ENCODE measurements at regions not wholly inside any gene's neighbourhood (a gene's known extent, or its start where the extent isn't known, plus 50 kb on each side); places are given as distances from the start of the nearest gene placed in this dataset.

DNA sequence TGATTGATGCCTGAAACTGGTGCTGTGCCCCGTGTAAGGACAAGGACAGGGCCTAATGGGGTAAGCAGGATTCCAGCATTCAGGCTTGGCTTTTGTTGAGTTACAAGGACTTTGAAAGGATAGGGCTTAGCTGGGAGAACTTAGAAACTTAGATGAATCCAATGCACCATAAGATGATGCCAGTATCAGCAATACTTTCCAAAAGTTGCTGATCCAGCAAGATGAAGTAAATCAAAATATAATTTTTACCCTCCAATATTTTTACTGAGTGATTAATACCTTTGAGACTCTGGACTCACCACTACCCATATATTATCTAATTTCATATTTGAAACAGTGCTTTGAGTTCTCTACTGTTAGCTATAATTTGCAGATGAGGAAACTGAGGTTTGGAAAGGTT lies 354.5 kb upstream of the ATP5MC3 start:
- Histone ChIP-seq H3K27me3 (ENCODE audit: control insufficient read depth in 2 of 2, insufficient read depth in 2 of 2, low read length in 2 of 2) (no peaks in the 10 kb centered on the region), H3K4me2 (ENCODE audit: insufficient read depth, low read length) (no peak overlapping the region), H3K4me1 (ENCODE audit: control insufficient read depth, extremely low read depth, insufficient read depth, low read length) (no peaks in the 10 kb centered on the region), H3K9me1 (replicated peaks; ENCODE audit: control insufficient read depth, extremely low read depth, insufficient read depth, low read length) (no peaks in the 10 kb centered on the region), H4K20me1 (replicated peaks; ENCODE audit: control insufficient read depth, extremely low read depth, insufficient read depth, low read length) (no peaks in the 10 kb centered on the region), H3K27ac (ENCODE audit: insufficient read depth, low read depth, low read length) (no peak overlapping the region), H3K4me3 (replicated peaks in 1 of 3; ENCODE audit: insufficient read depth in 1 of 3, low read depth in 1 of 3, low read length in 3 of 3) (no peak overlapping the region), H3K79me2 (ENCODE audit: control insufficient read depth, insufficient read depth, low read length) (no peaks in the 10 kb centered on the region), H3K9me3 (replicated peaks; ENCODE audit: control insufficient read depth, insufficient read depth, low read length) (no peaks in the 10 kb centered on the region), H2AFZ (ENCODE audit: low read depth, low read length) (no peak overlapping the region), H3K9ac (replicated peaks; ENCODE audit: extremely low read depth, insufficient read depth, low read length) (no peak overlapping the region), H3K36me3 (ENCODE audit: control insufficient read depth in 2 of 2, extremely low read depth in 1 of 2, insufficient read depth in 2 of 2, low read length in 2 of 2) (no peaks in the 10 kb centered on the region)
- dilution Hi-C loops (cut with MboI; ENCODE audit: extremely low pct_ligation_motif_present, low sequenced_read_pairs): no loop called here
- CTCF ChIA-PET: no interaction called here
- FAIRE-seq (no peak), DNase-seq (ENCODE audit: low read depth, low spot score) (no peak)
- intact Hi-C loops (cut with micrococcal nuclease): no loop called here
- no TSS peak for BruUV-seq (replicated peaks)
- POLR2A ChIA-PET: no interaction called here
- TF ChIP-seq MYC (IDR thresholded peaks at IDR 0.05; ENCODE audit: low read depth, low read length): no peak
- no peak for TF ChIP-seq POLR2AphosphoS5 (IDR thresholded peaks at IDR 0.05; ENCODE audit: insufficient read depth, low read depth, low read length)
- TF ChIP-seq, protein P1, sequence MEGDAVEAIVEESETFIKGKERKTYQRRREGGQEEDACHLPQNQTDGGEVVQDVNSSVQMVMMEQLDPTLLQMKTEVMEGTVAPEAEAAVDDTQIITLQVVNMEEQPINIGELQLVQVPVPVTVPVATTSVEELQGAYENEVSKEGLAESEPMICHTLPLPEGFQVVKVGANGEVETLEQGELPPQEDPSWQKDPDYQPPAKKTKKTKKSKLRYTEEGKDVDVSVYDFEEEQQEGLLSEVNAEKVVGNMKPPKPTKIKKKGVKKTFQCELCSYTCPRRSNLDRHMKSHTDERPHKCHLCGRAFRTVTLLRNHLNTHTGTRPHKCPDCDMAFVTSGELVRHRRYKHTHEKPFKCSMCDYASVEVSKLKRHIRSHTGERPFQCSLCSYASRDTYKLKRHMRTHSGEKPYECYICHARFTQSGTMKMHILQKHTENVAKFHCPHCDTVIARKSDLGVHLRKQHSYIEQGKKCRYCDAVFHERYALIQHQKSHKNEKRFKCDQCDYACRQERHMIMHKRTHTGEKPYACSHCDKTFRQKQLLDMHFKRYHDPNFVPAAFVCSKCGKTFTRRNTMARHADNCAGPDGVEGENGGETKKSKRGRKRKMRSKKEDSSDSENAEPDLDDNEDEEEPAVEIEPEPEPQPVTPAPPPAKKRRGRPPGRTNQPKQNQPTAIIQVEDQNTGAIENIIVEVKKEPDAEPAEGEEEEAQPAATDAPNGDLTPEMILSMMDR (IDR thresholded peaks at IDR 0.05; ENCODE audit: extremely low read depth in 1 of 2, insufficient read depth in 1 of 2, low read depth in 1 of 2, low read length in 2 of 2): no peak
- no peak for TF ChIP-seq JUN (IDR thresholded peaks at IDR 0.05; ENCODE audit: borderline replicate concordance, insufficient read depth, insufficient read length, low read depth)
- TF ChIP-seq EZH2 (IDR thresholded peaks at IDR 0.05; ENCODE audit: borderline replicate concordance, low read depth, low read length, severe bottlenecking): no peak
- no peak for TF ChIP-seq POLR2A (IDR thresholded peaks at IDR 0.05; ENCODE audit: low read depth, low read length)
- TF ChIP-seq GATA2 (IDR thresholded peaks at IDR 0.05; ENCODE audit: insufficient read depth, insufficient read length, low read depth, low read length): no peak
- TF ChIP-seq, protein P2, sequence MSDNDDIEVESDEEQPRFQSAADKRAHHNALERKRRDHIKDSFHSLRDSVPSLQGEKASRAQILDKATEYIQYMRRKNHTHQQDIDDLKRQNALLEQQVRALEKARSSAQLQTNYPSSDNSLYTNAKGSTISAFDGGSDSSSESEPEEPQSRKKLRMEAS (IDR thresholded peaks at IDR 0.05; ENCODE audit: insufficient read depth, insufficient read length): no peak
- no peak for TF ChIP-seq FOS (IDR thresholded peaks at IDR 0.05; ENCODE audit: borderline replicate concordance, insufficient read depth, low read length)

All from endothelial cell of umbilical vein (primary cell).